ENCODE measurements at regions not wholly inside any gene's neighbourhood (a gene's known extent, or its start where the extent isn't known, plus 50 kb on each side); places are given as distances from the start of the nearest gene placed in this dataset.

GRCh38 chr6:14638906-14639761 is 521.6 kb downstream of the CD83 start (continued):
- peak; percentile 95 for TF ChIP-seq MEF2B (IDR thresholded peaks at IDR 0.05; ENCODE audit: partially characterized antibody, poor library complexity, severe bottlenecking)
- TF ChIP-seq CREM (IDR thresholded peaks at IDR 0.05; ENCODE audit: low read depth): peak; percentile 19; the same call in 1 of the 2 replicates
- peak in 1 of 2 experiments; percentile 54; a peak in 1 of 4 replicates for TF ChIP-seq ETV6 (conservative IDR thresholded peaks at IDR 0.05 in 1 of 2, IDR thresholded peaks at IDR 0.05 in 1 of 2; ENCODE audit: borderline replicate concordance in 1 of 2, low read depth in 1 of 2)
- 0 out of 2 replicates have a peak, but pooled peaks have one; percentile 6 for TF ChIP-seq MXI1 (IDR thresholded peaks at IDR 0.05; ENCODE audit: low read depth, low read length)
- TF ChIP-seq PAX5 (IDR thresholded peaks at IDR 0.05; ENCODE audit: borderline replicate concordance, low read depth, low read length): peak; percentile 63; the same call in 1 of the 2 replicates
- peak in 1 of 2 experiments; percentile 20; a peak in 2 of 4 replicates for TF ChIP-seq BHLHE40 (IDR thresholded peaks at IDR 0.05; ENCODE audit: borderline replicate concordance in 1 of 2, low read depth in 2 of 2, low read length in 1 of 2)
- peak; percentile 77 for TF ChIP-seq PKNOX1 (IDR thresholded peaks at IDR 0.05)
- peak; percentile 87 to 90; a peak in 3 of 4 replicates for TF ChIP-seq IKZF2 (IDR thresholded peaks at IDR 0.05)
- peak; percentile 43 for TF ChIP-seq NFIC (IDR thresholded peaks at IDR 0.05; ENCODE audit: low read depth, low read length)
- TF ChIP-seq FOXM1 (IDR thresholded peaks at IDR 0.05; ENCODE audit: low read depth, low read length): peak; percentile 50; the same call in 1 of the 2 replicates
- 0 out of 2 replicates have a peak, but pooled peaks have one; percentile 28 for TF ChIP-seq CHD2 (IDR thresholded peaks at IDR 0.05; ENCODE audit: borderline replicate concordance, low read depth, low read length)
- TF ChIP-seq ATF7 (IDR thresholded peaks at IDR 0.05; ENCODE audit: low read depth): peak; percentile 73; the same call in 1 of the 2 replicates
- TF ChIP-seq SMC3 (IDR thresholded peaks at IDR 0.05; ENCODE audit: borderline replicate concordance, low read length): no peak
- no peak for TF ChIP-seq CEBPZ (IDR thresholded peaks at IDR 0.05; ENCODE audit: low read depth, low read length)
- 0 out of 2 replicates have a peak, but pooled peaks have one; percentile 15 for TF ChIP-seq JUND (IDR thresholded peaks at IDR 0.05; ENCODE audit: low read depth, low read length)
- TF ChIP-seq ZBTB11 (CRISPR knock-in tag; IDR thresholded peaks at IDR 0.05): no peak
- peak; percentile 28; the same call in 1 of the 2 replicates for TF ChIP-seq RUNX3 (IDR thresholded peaks at IDR 0.05; ENCODE audit: low read length)
- TF ChIP-seq CHD1 (IDR thresholded peaks at IDR 0.05; ENCODE audit: low read depth, low read length): no peak
- TF ChIP-seq MTA2 (IDR thresholded peaks at IDR 0.05; ENCODE audit: low read depth): peak; percentile 90
- peak; percentile 65 for TF ChIP-seq JUNB (IDR thresholded peaks at IDR 0.05)
- TF ChIP-seq ZNF24 (IDR thresholded peaks at IDR 0.05): 0 out of 2 replicates have a peak, but pooled peaks have one; percentile 9
- TF ChIP-seq NR2F1 (conservative IDR thresholded peaks at IDR 0.05): peak; percentile 79
- TF ChIP-seq DPF2 (IDR thresholded peaks at IDR 0.05): peak; percentile 80

Measured in GM12878 (cell line).